ENCODE measurements at regions not wholly inside any gene's neighbourhood (a gene's known extent, or its start where the extent isn't known, plus 50 kb on each side); places are given as distances from the start of the nearest gene placed in this dataset.

DNA sequence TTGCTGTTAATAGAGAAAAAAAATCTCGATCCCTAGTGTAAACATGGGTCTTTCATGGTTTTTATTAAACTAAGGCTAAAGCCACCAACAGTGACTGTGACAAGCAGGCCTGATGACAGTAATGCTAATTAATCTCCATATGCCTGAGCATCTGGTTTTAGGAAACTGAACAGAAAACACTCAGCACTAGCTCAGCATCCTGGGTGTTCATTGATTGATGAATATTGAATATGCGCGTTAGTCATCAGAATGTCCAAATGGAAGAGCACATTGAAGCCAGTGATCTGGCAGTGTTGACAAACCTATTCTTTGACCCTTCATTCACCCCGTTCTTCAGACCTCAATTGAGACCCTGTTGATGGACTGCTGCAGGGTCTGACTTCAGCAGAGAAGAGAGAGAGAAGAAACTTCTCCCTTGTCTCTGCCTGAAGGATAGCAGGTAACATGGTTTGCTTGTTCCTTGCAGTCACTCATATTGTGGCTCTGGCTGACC lies 283.8 kb downstream of the RDH14 start:
- TF ChIP-seq, protein P1, sequence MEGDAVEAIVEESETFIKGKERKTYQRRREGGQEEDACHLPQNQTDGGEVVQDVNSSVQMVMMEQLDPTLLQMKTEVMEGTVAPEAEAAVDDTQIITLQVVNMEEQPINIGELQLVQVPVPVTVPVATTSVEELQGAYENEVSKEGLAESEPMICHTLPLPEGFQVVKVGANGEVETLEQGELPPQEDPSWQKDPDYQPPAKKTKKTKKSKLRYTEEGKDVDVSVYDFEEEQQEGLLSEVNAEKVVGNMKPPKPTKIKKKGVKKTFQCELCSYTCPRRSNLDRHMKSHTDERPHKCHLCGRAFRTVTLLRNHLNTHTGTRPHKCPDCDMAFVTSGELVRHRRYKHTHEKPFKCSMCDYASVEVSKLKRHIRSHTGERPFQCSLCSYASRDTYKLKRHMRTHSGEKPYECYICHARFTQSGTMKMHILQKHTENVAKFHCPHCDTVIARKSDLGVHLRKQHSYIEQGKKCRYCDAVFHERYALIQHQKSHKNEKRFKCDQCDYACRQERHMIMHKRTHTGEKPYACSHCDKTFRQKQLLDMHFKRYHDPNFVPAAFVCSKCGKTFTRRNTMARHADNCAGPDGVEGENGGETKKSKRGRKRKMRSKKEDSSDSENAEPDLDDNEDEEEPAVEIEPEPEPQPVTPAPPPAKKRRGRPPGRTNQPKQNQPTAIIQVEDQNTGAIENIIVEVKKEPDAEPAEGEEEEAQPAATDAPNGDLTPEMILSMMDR (conservative IDR thresholded peaks at IDR 0.05 in 1 of 2, IDR thresholded peaks at IDR 0.05 in 1 of 2; ENCODE audit: extremely low read depth in 1 of 2, insufficient read depth in 1 of 2, low read depth in 1 of 2, low read length in 2 of 2) = no peak
- no peak for TF ChIP-seq EZH2 (IDR thresholded peaks at IDR 0.05; ENCODE audit: borderline replicate concordance, low read length)
